RWPE1 (cell line): ENCODE measurements at regions not wholly inside any gene's neighbourhood (a gene's known extent, or its start where the extent isn't known, plus 50 kb on each side); places are given as distances from the start of the nearest gene placed in this dataset.

Experiments used
- CTCF ChIA-PET: fragments of 350-600 bp; sonication (Branson Sonifier 250); formaldehyde crosslinking; extraction: SDS; loops from one replicate; lab custom pipeline; 2021; lab: Yijun Ruan, JAX
- POLR2A ChIA-PET: fragments of 400-600 bp; formaldehyde crosslinking; extraction: SDS; loops from one replicate; lab custom pipeline; 2020; ENCODE audit warnings: antibody characterized with exemption; ENCODE audit not compliant: low non-redundant PET; lab: Yijun Ruan, JAX
- DNase-seq: peaks from one replicate; pipeline ENCODE4 v3.0.0; 2012; ENCODE audit warnings: low spot score
- H3K27ac ChIP-seq: fragments of 450-650 bp; 2 replicates; pipeline ENCODE4 v1.5.1; 2017
- CTCF ChIP-seq: fragments of 450-650 bp; conservative IDR thresholded peaks from 2 replicates; pipeline ENCODE4 v1.5.1; 2017; ENCODE audit warnings: low read depth, mild to moderate bottlenecking

GRCh38 chr7:45410893-45411292, 163.3 kb upstream of the ADCY1 start:
- no peak for DNase-seq
- CTCF ChIA-PET: no interaction called here
- no peak overlapping the region for H3K27ac ChIP-seq
- TF ChIP-seq CTCF: no peak
- POLR2A ChIA-PET: no interaction called here

- TF ChIP-seq CTCF: no peak
- DNase-seq: no peak
- POLR2A ChIA-PET: no interaction called here
- no peak overlapping the region for H3K27ac ChIP-seq
- CTCF ChIA-PET: no interaction called here
Observed at GRCh38 chr7:45413419-45413818, 160.7 kb upstream of the ADCY1 start.

DNA sequence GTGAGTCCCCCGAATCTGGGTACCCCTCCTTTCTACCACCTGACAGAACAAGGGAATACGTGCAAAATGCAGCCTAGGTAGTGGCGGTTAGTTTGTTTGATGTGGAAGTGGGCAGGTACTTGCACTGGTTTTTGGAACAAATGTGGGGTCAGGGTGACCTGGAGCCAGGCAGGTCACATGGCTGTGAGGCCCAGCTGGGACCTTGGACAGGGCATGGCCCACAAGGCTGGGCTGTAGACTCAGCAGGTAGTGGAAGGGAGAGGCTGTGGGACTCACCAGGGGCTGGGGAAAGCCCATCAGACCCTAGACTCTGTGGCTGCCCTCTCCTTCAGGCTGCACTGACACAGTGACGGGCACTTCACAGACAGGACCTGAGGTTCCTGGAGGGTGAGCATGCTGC, 159.9 kb upstream of the ADCY1 start:
- ChIA-PET CTCF (interaction anchor here (0.5 kb wide), 1 partner anchor 941 kb away, joined by 3 read pairs; no protein-coding TSS in a partner anchor), POLR2A (no interaction called here)
- DNase-seq: no peak

GRCh38 chr7:45415265-45415664, 158.9 kb upstream of the ADCY1 start:
- DNase-seq: no peak
- H3K27ac ChIP-seq: no peak overlapping the region
- no peak for TF ChIP-seq CTCF
- ChIA-PET POLR2A (no interaction called here), CTCF (no interaction called here)

More for the DNA sequence above, 159.9 kb upstream of the ADCY1 start:
- TF ChIP-seq CTCF: no peak
- H3K27ac ChIP-seq: no peak overlapping the region

- CTCF ChIA-PET: no interaction called here
- no peak overlapping the region for H3K27ac ChIP-seq
- no peak for DNase-seq
- no peak for TF ChIP-seq CTCF
- POLR2A ChIA-PET: no interaction called here
Observed at GRCh38 chr7:45416846-45417245, 157.3 kb upstream of the ADCY1 start.

- TF ChIP-seq CTCF: no peak
- POLR2A ChIA-PET: no interaction called here
- H3K27ac ChIP-seq: no peak overlapping the region
- DNase-seq: no peak
- CTCF ChIA-PET: no interaction called here
Observed at GRCh38 chr7:45417268-45417667, 156.9 kb upstream of the ADCY1 start.

- TF ChIP-seq CTCF: no peak
- DNase-seq: no peak
- no peak overlapping the region for H3K27ac ChIP-seq
- ChIA-PET POLR2A (no interaction called here), CTCF (no interaction called here)
Observed at GRCh38 chr7:45417735-45418134, 156.4 kb upstream of the ADCY1 start.
